ENCODE measurements at regions not wholly inside any gene's neighbourhood (a gene's known extent, or its start where the extent isn't known, plus 50 kb on each side); places are given as distances from the start of the nearest gene placed in this dataset.
"Not testable (repeated sequence)": the region's sequence is repeated elsewhere in the genome, so short reads cannot be mapped to it uniquely, and the experiment has no call there.

- no peak for DNase-seq (ENCODE audit: low spot score)
Observed at GRCh38 chr10:130512936-130513335, 376.7 kb downstream of the GLRX3 start.

DNA sequence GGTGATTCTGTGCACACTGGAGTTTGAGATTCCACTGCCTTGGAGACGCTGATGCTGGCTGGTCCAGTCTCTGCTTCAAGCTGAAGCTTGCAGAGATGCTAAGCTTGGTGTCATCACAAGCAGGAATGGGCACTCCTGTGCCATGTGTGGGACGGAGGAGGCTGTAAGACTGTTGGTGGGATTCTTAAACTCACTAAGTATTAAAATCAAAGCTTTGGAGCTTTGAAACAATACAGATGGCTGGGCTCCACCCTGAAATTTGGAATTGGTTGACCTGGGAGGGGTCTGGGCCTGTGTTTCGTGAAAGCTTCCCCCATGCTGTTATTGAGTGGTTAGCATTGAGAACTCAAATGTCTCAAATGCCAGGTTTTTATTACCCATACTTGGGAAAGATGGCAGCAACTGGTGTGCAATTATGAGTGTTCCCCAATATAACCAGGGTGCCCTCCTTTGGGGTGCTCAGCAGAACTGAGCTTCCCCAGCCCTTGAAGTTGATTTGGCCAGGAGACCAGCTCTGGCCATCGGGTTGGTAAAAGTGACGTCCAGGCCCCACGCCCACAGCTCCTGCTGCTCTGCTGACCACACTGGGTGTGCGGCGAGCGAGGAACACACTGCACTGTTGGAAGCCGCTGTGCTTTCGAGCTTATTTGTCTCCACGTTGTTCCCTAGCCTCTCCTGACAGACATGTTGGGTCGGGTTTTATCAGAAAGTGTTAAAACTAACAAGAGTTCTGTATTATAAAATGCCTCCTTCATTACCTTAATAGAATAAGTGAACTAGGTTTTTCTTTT, 377.7 kb downstream of the GLRX3 start:
- no peak for DNase-seq (ENCODE audit: low spot score)

DNA sequence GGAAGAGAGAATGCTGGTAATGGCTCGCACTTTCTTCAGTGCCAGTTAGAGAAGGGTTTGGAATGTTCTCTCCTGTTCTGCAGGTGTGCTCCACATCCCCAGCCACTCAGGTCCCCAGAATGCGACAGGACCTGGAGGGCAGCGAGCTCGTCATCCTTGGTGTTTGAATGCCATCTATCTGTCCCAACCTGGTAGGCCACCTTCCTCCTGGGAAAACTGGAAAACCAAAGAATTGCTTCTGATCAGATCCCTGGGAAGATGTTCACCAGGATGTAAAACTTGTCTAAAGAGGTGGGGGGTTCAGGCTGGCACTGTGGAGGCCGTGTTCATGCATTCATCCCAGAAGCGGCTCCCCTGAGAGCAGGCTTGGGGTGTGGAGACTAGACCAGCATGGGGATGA, 379.5 kb downstream of the GLRX3 start:
- DNase-seq (ENCODE audit: low spot score) = no peak

DNA sequence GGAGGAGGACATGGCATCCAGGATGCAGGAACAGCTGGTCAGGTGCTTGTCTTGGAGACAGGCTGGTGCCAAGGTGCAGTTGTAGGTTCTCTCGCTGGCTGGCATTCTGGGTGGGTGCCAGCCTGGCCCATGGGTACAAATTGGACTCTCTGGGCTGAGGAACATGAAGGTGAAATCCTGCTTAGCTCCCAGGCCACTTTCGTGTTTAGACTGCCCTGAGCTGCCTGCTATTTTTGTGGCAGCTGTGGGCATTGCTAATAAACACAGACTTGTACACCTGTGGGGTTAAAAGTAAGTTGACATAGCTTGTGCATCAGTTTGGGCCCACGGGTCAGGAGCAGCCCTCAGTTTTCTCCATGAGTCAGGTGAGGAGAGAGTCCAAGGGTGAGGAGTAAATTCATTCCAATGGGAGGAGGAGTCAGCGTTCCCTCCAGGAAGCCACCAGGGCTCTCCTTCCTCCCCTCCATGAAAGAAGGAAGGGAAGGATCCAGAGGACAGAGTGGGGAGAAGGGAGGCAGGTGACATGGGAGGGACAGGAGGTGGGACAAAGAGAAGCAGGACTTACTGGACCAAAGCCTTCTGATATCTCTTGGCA, 380.0 kb downstream of the GLRX3 start:
- DNase-seq (ENCODE audit: low spot score) = no peak

DNA sequence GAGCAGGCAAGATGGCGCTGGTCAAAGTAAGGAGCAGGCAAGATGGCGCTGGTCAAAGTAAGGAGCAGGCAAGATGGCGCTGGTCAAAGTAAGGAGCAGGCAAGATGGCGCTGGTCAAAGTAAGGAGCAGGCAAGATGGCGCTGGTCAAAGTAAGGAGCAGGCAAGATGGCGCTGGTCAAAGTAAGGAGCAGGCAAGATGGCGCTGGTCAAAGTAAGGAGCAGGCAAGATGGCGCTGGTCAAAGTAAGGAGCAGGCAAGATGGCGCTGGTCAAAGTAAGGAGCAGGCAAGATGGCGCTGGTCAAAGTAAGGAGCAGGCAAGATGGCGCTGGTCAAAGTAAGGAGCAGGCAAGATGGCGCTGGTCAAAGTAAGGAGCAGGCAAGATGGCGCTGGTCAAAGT, 382.7 kb downstream of the GLRX3 start:
- not testable (repeated sequence) for DNase-seq (ENCODE audit: low spot score)

- DNase-seq (ENCODE audit: low spot score) = no peak
Observed at GRCh38 chr10:130519791-130520190, 383.6 kb downstream of the GLRX3 start.

GRCh38 chr10:130531312-130531711, 395.1 kb downstream of the GLRX3 start:
- DNase-seq (ENCODE audit: low spot score) = no peak

DNA sequence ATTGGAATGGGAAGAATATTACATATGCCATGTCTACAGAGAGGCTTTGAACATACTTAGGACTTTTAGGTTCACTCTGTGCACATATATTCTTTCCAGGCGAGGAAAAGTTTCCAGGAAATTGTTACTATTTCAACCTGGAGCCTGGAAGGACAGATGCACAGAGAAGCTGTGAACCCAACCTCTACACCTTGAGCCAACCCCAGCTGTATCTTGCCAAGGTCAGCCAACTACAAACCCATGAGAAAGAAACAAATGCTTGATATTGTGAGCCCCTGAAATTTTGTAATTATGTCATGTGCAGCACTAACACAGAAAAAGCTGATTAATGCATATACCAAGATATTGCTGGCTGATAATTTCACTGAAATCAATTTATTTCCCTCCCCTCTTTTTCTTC, 404.9 kb downstream of the GLRX3 start:
- no peak for DNase-seq (ENCODE audit: low spot score)

DNA sequence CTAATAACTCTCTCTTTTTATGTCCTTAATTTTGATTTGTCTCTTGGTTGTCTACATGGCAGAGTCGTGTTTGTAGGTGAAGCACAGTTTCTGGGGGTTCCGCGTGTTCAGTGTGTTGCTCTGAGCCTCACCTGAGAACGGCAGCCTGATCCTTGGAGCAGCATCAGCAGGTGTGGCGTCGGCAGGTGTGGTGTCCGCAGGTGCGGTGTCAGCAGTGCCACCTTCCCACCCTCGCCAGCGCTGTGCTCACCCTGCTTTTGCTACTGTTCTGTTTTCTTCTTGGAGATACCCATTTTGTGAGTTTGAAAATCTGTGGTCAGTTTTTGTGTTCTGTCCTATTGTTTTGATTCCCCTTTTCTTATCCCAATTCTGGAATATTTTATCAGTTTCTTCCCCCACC, 406.6 kb downstream of the GLRX3 start:
- DNase-seq (ENCODE audit: low spot score) = no peak

DNA sequence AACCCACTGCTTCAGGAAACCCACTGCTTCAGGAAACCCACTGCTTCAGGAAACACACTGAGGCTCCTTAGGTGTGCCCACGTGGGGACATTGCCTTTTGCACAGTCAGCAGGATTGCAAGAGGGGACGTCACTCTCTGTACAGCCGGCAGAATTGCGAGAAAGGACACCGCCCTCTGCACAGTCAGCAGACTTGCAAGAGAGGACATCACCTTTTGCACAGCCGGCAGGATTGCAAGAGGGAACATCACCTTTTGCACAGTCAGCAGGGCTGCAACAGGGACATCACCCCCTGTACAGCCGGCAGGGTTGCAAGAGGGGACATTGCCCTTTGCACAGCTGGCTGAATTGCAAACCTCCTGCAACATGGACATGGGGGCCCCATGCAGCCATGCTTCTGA, 407.6 kb downstream of the GLRX3 start:
- DNase-seq (ENCODE audit: low spot score) = no peak

- no peak for DNase-seq (ENCODE audit: low spot score)
Observed at GRCh38 chr10:130545122-130545521, 408.9 kb downstream of the GLRX3 start.

DNA sequence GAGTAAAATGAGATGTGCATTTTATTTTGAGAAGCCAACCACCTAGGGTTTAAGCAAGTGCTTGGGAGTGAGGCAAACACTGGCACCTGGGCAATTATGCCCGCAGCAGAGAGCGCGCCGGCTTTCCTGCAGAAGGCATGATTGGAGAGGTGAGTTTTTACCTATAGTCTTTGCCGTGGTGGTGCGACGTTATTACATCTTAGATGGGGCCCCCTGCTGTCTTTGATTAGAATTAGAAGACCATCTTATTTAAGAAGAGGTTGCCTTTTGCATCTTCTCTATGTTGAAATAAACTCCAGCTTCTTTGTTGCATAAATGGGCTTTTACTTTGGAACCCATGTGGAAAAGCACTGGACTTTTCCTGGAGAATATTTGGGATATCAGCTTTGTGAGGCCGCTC, 409.5 kb downstream of the GLRX3 start:
- DNase-seq (ENCODE audit: low spot score) = no peak

DNA sequence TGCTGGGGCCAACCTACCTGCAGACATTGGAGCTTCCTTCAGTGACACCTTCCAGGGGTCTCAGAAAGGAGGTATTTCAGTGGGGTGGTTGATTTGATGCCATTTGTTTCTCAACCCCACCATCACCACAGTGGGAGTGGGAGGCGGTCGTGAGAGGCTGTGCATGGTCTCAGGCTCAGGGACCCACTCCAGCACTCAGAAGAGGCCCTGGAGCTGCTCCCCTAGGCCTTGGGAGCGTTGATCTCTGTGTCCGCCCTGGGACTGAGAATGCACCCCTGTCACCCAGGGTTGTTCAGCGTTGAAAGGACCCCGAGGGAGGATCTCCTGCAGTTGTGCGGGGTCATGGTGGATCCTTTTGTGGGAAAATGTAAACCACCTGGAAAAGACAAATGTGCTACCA, 410.6 kb downstream of the GLRX3 start:
- DNase-seq (ENCODE audit: low spot score) = no peak

GRCh38 chr10:130547368-130547767, 411.2 kb downstream of the GLRX3 start:
- DNase-seq (ENCODE audit: low spot score) = no peak

DNA sequence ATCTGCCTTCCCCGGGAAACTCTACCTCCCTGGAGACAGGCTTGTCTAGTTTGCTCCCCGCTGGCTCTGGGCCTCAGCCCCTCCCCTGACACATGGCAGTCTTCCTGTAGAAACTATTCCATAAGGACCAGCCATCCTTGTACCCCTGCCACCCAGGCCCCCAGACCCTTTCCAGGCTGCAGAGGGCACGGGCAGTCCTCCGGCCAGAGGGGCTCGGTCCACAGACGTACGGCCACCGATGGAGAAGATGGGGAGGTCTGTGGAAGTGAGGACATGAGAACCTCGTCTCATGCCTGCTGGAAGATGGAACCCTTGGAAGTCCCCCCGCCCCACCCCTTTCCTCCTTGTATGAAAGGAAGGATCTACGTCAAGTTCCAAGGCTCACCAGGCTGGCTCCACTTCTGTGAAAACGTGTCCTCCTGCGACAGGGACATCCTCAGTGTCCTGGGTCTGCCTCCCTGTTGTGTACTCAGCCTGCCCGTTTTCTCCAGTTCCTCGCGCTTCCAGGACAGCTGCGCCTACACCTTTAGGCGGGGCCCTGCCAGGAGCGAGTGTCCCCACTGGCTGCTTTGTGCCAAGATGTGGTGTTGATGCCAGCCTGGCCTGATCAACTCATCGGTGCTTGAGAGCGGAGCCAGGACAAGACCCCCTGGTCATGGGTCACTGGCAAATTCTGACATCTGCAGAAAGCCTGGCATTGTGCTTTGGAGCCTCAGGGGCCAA, 414.9 kb downstream of the GLRX3 start:
- no peak for DNase-seq (ENCODE audit: low spot score)

GRCh38 chr10:130551676-130552075, 415.5 kb downstream of the GLRX3 start:
- no peak for DNase-seq (ENCODE audit: low spot score)

DNA sequence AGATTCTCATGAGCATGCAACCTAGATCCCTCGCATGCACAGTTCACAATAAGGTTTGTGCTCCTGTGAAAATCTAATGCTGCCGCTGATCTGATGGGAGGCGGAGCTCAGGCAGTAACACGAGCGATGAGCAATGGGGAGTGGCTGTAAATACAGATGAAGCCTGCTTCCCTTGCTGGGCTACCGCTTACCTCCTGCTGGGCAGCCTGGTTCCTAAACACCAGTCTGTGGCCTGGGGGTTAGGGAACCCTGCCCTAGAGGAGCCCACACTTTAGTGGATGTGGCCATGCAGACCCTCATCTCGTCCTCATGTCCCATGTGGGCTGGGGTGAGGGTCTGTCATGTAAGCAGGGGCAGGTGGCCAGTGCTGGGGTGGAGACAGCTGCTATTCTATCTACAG, 417.6 kb downstream of the GLRX3 start:
- no peak for DNase-seq (ENCODE audit: low spot score)

GRCh38 chr10:130554701-130555410, 418.7 kb downstream of the GLRX3 start:
- no peak for DNase-seq (ENCODE audit: low spot score)

- DNase-seq (ENCODE audit: low spot score) = no peak
Observed at GRCh38 chr10:130555411-130555750, 419.2 kb downstream of the GLRX3 start.

GRCh38 chr10:130557181-130557845, 421.1 kb downstream of the GLRX3 start:
- no peak for DNase-seq (ENCODE audit: low spot score)

DNA sequence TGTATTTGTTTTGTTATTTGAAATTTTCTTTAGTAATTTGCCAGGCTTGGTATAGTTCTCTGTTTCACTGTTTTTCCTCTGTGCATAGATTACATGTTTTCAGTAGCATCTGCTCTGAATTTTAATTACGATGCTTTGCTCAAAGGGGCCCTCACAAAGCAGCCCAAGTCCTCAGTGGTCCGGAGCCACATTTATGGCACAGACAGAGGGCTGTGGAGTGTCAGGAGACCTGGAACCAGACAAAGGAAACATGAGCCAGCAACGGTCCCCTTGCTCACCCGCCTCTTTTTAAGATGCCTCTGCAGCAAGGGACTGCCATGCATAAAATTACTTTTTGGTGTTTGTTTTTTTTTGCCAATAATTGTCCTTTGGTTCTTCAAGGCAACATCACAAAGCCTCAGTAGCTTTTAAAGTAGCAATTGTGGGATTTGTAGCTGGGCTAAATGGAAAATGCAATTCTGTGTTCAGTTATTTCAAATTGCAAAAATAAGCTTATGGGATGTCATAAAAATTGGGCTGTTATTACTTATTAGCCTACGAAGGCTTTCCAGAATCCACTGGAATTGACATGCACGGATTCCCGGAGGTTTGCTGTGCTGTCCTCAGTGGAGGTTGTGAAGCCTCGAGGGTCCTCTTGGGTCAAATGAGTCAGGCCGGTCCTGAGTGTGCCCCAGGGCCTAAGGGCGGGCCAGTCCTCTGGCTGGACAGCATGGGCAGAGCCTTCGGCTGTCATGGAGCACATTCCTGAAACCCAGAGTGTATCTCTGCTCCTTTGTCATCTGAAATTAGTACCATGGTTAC, 422.8 kb downstream of the GLRX3 start:
- DNase-seq (ENCODE audit: low spot score) = no peak

DNA sequence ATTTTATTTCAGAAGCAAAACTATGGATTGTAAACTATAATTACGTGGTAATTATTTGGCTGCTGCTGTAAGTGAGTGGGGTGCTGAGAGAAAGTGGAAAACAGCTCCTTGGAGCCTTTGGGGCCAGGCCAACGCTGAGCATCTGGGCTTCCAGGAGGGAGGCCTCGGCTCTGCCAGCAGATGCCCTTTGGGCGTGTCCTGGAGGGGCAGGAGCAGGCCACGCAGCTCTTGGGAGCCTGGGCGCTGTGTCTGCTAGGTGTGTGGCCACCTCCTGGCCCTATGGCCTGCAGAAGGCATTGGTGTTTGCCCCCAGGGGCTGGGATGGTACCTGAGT, 423.3 kb downstream of the GLRX3 start:
- DNase-seq (ENCODE audit: low spot score) = no peak
